Right atrium auricular region (tissue), 2 donors: ENCODE measurements at regions not wholly inside any gene's neighbourhood (a gene's known extent, or its start where the extent isn't known, plus 50 kb on each side); places are given as distances from the start of the nearest gene placed in this dataset.
A peak's percentile ranks its signal among the peaks of the same experiment; 100 is the strongest.

Experiments
- DNase-seq: peaks from one replicate; pipeline ENCODE4 v3.0.0-alpha.2; 2019; ENCODE audit warnings: low spot score
- H3K27ac ChIP-seq, 2 donors: fragments of 200-600 bp; sonication (generic); 1 replicate in 1 of 2; 2 replicates in 1 of 2; pipeline ENCODE4 v1.5.1; 2016 to 2019
- H3K27me3 ChIP-seq, 2 donors: fragments of 200-600 bp; sonication (generic); one replicate each; pipeline versions ENCODE4 v1.5.1 to v1.6.0; 2017 to 2019
- H3K36me3 ChIP-seq: fragments of 200-600 bp; sonication (generic); one replicate; pipeline ENCODE4 v1.5.1; 2016
- H3K4me1 ChIP-seq, 2 donors: fragments of 200-600 bp; sonication (generic); one replicate each; pipeline versions ENCODE4 v1.5.1 to v1.6.0; 2017 to 2019
- H3K4me3 ChIP-seq, 2 donors: fragments of 200-600 bp; sonication (generic); 1 replicate in 1 of 2; 2 replicates in 1 of 2; pipeline ENCODE4 v1.5.1; 2017 to 2019; ENCODE audit warnings: mild to moderate bottlenecking in 1 of 2, moderate library complexity in 1 of 2
- H3K9me3 ChIP-seq, 2 donors: fragments of 200-600 bp; sonication (generic); one replicate each; pipeline ENCODE4 v1.5.1; 2019
- TF ChIP-seq, protein P1 (sequence below), 2 donors: fragments of 200-600 bp; sonication (generic); IDR thresholded peaks; one replicate each; pipeline ENCODE4 v1.5.1; 2019; ENCODE audit warnings: antibody characterized with exemption in 2 of 2

DNA sequence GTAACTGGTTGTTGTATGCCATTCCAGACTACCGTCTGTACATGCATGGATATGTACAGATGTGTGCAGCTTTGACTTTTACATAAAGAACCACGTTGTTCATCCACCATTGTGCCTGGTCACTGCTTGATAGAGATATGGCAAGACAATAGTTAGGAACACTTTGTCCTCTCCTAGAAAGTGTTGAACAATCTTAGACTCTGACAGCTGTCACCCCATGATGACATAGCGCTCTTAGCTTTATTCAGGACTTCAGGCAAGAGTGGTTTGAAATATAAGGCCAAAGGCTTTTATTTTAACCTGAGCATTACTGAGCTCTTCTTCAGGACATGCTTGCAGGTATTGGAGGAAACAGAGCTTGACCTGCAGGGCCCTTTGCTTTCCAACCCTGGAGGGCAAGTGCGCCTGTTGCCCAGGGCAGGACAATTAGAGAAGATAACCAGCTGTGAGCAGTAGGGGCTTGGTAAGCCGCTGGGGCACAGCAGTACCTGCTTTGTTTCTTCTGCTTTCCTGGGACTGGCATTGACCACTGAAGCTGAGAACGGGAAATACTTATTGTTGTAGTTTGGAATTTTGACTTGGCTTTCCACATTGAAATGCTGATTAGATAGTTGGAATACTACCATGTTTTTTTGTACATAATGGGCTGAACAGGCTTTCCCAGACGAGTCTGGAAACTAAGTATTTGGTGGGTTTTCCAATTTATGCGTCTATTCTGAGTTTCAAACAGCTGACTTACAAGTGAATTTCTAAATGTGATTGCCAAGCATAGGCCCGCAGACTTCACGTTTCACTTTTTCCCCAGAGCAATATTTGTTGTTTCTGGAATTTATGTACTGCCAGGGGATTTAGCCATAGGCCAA, 51.1 kb downstream of the GARRE1 start:
- DNase-seq, result no peak
- Histone ChIP-seq H3K9me3 (no peaks in the 10 kb centered on the region), H3K27ac (peak overlapping the region; percentile 63 to 65), H3K36me3 (peaks cover 25% of the 10 kb centered on the region), H3K4me3 (no peak overlapping the region), H3K27me3 (no peaks in the 10 kb centered on the region), H3K4me1 (peaks cover 0 to 29% of the 10 kb centered on the region in 2 donors)
- TF ChIP-seq, protein P1, sequence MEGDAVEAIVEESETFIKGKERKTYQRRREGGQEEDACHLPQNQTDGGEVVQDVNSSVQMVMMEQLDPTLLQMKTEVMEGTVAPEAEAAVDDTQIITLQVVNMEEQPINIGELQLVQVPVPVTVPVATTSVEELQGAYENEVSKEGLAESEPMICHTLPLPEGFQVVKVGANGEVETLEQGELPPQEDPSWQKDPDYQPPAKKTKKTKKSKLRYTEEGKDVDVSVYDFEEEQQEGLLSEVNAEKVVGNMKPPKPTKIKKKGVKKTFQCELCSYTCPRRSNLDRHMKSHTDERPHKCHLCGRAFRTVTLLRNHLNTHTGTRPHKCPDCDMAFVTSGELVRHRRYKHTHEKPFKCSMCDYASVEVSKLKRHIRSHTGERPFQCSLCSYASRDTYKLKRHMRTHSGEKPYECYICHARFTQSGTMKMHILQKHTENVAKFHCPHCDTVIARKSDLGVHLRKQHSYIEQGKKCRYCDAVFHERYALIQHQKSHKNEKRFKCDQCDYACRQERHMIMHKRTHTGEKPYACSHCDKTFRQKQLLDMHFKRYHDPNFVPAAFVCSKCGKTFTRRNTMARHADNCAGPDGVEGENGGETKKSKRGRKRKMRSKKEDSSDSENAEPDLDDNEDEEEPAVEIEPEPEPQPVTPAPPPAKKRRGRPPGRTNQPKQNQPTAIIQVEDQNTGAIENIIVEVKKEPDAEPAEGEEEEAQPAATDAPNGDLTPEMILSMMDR (IDR thresholded peaks at IDR 0.05), result no peak

- Histone ChIP-seq H3K27me3 (no peaks in the 10 kb centered on the region), H3K36me3 (peaks cover 17% of the 10 kb centered on the region), H3K9me3 (no peaks in the 10 kb centered on the region), H3K4me1 (peaks cover 0 to 35% of the 10 kb centered on the region in 2 donors), H3K4me3 (no peak overlapping the region), H3K27ac (peak overlapping the region; percentile 63 to 65)
- no peak for DNase-seq
- TF ChIP-seq, protein P1 (IDR thresholded peaks at IDR 0.05), result no peak
These were observed 51.9 kb downstream of the GARRE1 start for GRCh38 chr19:34306213-34306661.

- Histone ChIP-seq H3K27me3 (no peaks in the 10 kb centered on the region), H3K9me3 (no peaks in the 10 kb centered on the region), H3K36me3 (peaks cover 13% of the 10 kb centered on the region), H3K4me3 (no peak overlapping the region), H3K4me1 (peaks cover 0 to 35% of the 10 kb centered on the region in 2 donors), H3K27ac (peak overlapping the region; percentile 63 to 65)
- TF ChIP-seq, protein P1 (IDR thresholded peaks at IDR 0.05), result no peak
- no peak for DNase-seq
These were observed 52.5 kb downstream of the GARRE1 start for GRCh38 chr19:34306824-34307223.

- H3K27ac ChIP-seq, result no peak overlapping the region
- no peaks in the 10 kb centered on the region for H3K27me3 ChIP-seq
- TF ChIP-seq, protein P1 (IDR thresholded peaks at IDR 0.05), result no peak
- H3K36me3 ChIP-seq, result peaks cover 9% of the 10 kb centered on the region
- H3K4me1 ChIP-seq, result peaks cover 0 to 44% of the 10 kb centered on the region in 2 donors
- no peak for DNase-seq
- no peak overlapping the region for H3K4me3 ChIP-seq
- no peaks in the 10 kb centered on the region for H3K9me3 ChIP-seq
These were observed 54.3 kb downstream of the GARRE1 start for GRCh38 chr19:34308381-34309367.

DNA sequence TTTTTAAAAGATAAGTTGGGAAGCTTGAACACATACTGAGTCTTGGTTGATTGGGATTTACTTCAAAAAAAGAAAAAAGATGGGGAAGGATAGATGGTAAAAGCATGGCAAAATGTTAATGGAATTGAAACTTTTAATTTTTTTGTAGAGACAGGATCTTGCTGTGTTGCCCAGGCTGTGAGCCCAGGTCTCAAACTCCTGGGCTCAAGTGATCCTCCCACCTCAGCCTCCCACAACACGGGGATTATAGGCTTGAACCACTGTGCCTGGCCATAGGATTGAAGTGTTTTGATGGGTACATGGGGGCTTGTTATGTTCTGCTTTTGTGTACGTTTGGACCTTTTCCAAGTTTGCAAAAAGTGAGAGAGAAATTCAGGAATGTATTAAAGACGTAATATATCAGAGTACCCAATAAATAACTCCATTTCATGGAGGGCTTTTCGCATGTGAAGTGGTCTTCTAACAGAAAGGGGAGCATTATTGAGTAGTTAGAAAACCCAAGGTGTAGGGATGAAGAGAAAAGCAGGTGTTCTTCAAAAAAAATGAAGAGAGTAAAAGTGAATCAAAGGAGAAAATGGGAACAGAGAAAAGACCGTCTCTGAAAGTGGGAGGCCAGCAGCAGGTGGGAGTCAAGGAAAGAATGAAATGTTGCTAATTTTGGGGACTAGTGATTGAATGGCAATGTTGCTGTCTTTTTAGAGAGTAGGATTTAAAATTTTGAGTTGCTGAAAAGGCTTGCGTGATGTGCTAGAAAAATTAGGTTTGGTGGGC, 55.2 kb downstream of the GARRE1 start:
- TF ChIP-seq, protein P1 (IDR thresholded peaks at IDR 0.05), result no peak
- Histone ChIP-seq H3K27ac (no peak overlapping the region), H3K4me3 (no peak overlapping the region), H3K36me3 (peaks cover 5% of the 10 kb centered on the region), H3K9me3 (no peaks in the 10 kb centered on the region), H3K4me1 (peaks cover 0 to 51% of the 10 kb centered on the region in 2 donors), H3K27me3 (no peaks in the 10 kb centered on the region)
- no peak for DNase-seq
